ENCODE measurements at regions not wholly inside any gene's neighbourhood (a gene's known extent, or its start where the extent isn't known, plus 50 kb on each side); places are given as distances from the start of the nearest gene placed in this dataset.

DNA sequence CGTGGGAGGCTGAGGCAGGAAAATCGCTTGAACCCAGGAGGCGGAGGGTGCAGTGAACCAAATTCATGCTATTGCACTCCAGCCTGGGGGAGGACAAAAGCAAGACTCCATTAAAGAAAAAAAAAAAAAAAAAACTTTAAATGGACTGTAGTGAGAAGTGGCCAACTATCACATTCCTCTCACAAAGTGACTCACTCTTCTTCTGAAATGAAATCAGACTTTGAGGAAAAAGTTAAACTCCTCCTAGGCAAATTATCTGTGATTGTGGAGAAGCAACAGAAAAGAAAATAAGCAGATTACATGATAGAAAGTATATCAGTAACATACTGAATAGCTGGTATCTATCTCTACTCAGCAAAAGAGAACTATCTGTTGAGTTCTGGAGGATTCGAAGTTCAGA is 234.3 kb upstream of the PHF14 start:
- Histone ChIP-seq H3K4me1 (no peaks in the 10 kb centered on the region), H2AFZ (no peak overlapping the region), H3K36me3 (ENCODE audit: control insufficient read depth, insufficient read depth, low read length) (no peaks in the 10 kb centered on the region), H3K4me3 (ENCODE audit: low read depth, low read length) (no peak overlapping the region), H3K27ac (no peak overlapping the region), H3K27me3 (ENCODE audit: control insufficient read depth, insufficient read depth, low read length) (no peaks in the 10 kb centered on the region), H3K9me3 (ENCODE audit: control insufficient read depth, low read length) (no peaks in the 10 kb centered on the region), H3K79me2 (no peaks in the 10 kb centered on the region), H3K4me2 (ENCODE audit: low read length) (no peak overlapping the region), H3K9ac (no peak overlapping the region)
- TF ChIP-seq, protein P1, sequence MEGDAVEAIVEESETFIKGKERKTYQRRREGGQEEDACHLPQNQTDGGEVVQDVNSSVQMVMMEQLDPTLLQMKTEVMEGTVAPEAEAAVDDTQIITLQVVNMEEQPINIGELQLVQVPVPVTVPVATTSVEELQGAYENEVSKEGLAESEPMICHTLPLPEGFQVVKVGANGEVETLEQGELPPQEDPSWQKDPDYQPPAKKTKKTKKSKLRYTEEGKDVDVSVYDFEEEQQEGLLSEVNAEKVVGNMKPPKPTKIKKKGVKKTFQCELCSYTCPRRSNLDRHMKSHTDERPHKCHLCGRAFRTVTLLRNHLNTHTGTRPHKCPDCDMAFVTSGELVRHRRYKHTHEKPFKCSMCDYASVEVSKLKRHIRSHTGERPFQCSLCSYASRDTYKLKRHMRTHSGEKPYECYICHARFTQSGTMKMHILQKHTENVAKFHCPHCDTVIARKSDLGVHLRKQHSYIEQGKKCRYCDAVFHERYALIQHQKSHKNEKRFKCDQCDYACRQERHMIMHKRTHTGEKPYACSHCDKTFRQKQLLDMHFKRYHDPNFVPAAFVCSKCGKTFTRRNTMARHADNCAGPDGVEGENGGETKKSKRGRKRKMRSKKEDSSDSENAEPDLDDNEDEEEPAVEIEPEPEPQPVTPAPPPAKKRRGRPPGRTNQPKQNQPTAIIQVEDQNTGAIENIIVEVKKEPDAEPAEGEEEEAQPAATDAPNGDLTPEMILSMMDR (IDR thresholded peaks at IDR 0.05), result no peak

DNA sequence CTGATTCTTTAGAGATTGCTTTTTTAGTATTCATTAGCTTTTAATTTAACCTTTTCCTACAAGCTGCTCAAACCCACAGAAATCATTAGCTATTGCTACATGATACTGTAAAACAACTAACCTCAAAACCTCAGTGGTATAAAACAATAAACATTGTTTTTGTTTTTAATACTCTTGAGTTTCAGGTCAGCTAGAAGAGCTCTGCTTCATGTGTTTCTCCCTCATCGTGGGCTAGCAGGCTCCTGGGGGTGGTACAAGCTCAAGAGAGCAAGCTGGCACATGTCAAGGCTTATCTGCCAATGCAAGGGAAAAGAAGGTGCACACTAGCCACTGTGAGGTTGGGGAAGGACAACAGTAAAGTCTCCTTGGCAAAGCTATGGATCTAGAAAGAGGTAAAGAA is 232.9 kb upstream of the PHF14 start:
- H3K27me3 ChIP-seq (ENCODE audit: control insufficient read depth, insufficient read depth, low read length), result no peaks in the 10 kb centered on the region
- H3K36me3 ChIP-seq (ENCODE audit: control insufficient read depth, insufficient read depth, low read length), result no peaks in the 10 kb centered on the region
- TF ChIP-seq, protein P1 (IDR thresholded peaks at IDR 0.05), result no peak
- H3K9me3 ChIP-seq (ENCODE audit: control insufficient read depth, low read length), result no peaks in the 10 kb centered on the region
- no peak overlapping the region for H3K4me2 ChIP-seq (ENCODE audit: low read length)
- H3K79me2 ChIP-seq, result no peaks in the 10 kb centered on the region
- H3K4me1 ChIP-seq, result no peaks in the 10 kb centered on the region
- H3K9ac ChIP-seq, result no peak overlapping the region
- H3K27ac ChIP-seq, result no peak overlapping the region
- no peak overlapping the region for H3K4me3 ChIP-seq (ENCODE audit: low read depth, low read length)
- no peak overlapping the region for H2AFZ ChIP-seq

DNA sequence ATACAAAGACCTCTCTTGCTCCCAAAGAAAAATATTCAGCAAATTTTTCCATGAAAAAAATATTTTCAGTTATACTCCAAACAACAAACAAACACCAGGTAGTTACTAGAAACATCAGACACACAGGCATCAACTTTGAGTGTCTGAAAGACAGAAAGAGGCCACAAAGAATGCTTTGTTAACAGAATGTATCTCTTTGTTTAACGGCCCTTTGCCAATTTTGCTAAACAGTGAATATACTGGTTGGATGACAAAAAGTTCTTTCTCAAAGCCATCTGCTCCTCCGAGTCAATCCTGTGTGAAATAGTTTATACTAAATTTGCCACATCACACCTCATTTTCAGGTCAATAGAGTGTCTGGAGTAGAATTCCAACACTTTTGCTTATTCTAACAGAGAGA is 216.7 kb upstream of the PHF14 start:
- Histone ChIP-seq H3K9ac (no peak overlapping the region), H3K79me2 (no peaks in the 10 kb centered on the region), H3K27ac (no peak overlapping the region), H3K36me3 (ENCODE audit: control insufficient read depth, insufficient read depth, low read length) (no peaks in the 10 kb centered on the region), H3K9me3 (ENCODE audit: control insufficient read depth, low read length) (no peaks in the 10 kb centered on the region), H2AFZ (no peak overlapping the region), H3K27me3 (ENCODE audit: control insufficient read depth, insufficient read depth, low read length) (no peaks in the 10 kb centered on the region), H3K4me2 (ENCODE audit: low read length) (no peak overlapping the region), H3K4me1 (no peaks in the 10 kb centered on the region), H3K4me3 (ENCODE audit: low read depth, low read length) (no peak overlapping the region)
- TF ChIP-seq, protein P1 (IDR thresholded peaks at IDR 0.05), result no peak

DNA sequence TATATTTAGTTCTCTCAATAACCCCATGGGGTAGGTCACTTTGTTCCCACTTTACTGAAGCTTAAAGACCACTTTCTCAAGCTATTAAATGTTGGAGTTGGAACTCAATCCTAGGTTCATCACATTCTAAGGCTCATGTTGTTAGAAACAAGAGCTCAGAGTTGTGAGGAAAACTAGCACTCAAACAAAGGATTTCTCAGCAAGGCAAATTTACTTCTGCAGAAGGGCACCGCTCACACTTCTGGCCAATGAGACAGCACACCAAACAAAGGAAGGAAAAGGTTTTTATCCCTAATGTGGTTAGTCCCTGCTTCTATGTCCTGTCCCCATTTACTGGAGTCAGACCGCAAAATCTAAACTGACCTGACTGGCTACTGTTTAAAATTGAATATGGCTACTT is 214.6 kb upstream of the PHF14 start:
- TF ChIP-seq, protein P1 (IDR thresholded peaks at IDR 0.05), result no peak
- Histone ChIP-seq H3K4me3 (ENCODE audit: low read depth, low read length) (no peak overlapping the region), H3K27ac (no peak overlapping the region), H2AFZ (no peak overlapping the region), H3K4me2 (ENCODE audit: low read length) (no peak overlapping the region), H3K79me2 (no peaks in the 10 kb centered on the region), H3K36me3 (ENCODE audit: control insufficient read depth, insufficient read depth, low read length) (no peaks in the 10 kb centered on the region), H3K9me3 (ENCODE audit: control insufficient read depth, low read length) (no peaks in the 10 kb centered on the region), H3K9ac (no peak overlapping the region), H3K27me3 (ENCODE audit: control insufficient read depth, insufficient read depth, low read length) (no peaks in the 10 kb centered on the region), H3K4me1 (no peaks in the 10 kb centered on the region)

DNA sequence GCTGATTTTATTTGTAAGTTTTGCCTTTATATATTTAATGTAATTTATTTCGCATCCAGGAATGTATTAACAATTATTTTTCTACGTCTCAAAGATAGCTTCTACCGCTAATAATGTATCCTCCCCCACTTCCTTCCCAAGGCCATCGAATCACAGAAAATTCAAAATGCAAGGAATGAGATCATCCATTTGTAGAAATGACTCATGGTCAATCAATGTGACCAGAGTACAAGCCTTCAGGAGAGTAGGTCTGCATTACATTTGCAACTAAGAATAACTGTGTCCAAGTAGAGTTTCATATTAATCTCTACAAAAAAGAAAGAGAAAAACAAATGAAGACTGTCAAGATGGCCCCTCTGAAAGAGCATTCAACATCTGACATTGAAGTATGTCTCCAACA is 205.9 kb upstream of the PHF14 start:
- H2AFZ ChIP-seq, result no peak overlapping the region
- H3K9me3 ChIP-seq (ENCODE audit: control insufficient read depth, low read length), result no peaks in the 10 kb centered on the region
- H3K27me3 ChIP-seq (ENCODE audit: control insufficient read depth, insufficient read depth, low read length), result no peaks in the 10 kb centered on the region
- H3K4me1 ChIP-seq, result no peaks in the 10 kb centered on the region
- no peak overlapping the region for H3K9ac ChIP-seq
- TF ChIP-seq, protein P1 (IDR thresholded peaks at IDR 0.05), result no peak
- H3K4me2 ChIP-seq (ENCODE audit: low read length), result no peak overlapping the region
- no peaks in the 10 kb centered on the region for H3K79me2 ChIP-seq
- H3K4me3 ChIP-seq (ENCODE audit: low read depth, low read length), result no peak overlapping the region
- no peaks in the 10 kb centered on the region for H3K36me3 ChIP-seq (ENCODE audit: control insufficient read depth, insufficient read depth, low read length)
- H3K27ac ChIP-seq, result no peak overlapping the region

Measured in parathyroid adenoma (tissue), 2 donors.